ENCODE measurements at regions not wholly inside any gene's neighbourhood (a gene's known extent, or its start where the extent isn't known, plus 50 kb on each side); places are given as distances from the start of the nearest gene placed in this dataset.

DNA sequence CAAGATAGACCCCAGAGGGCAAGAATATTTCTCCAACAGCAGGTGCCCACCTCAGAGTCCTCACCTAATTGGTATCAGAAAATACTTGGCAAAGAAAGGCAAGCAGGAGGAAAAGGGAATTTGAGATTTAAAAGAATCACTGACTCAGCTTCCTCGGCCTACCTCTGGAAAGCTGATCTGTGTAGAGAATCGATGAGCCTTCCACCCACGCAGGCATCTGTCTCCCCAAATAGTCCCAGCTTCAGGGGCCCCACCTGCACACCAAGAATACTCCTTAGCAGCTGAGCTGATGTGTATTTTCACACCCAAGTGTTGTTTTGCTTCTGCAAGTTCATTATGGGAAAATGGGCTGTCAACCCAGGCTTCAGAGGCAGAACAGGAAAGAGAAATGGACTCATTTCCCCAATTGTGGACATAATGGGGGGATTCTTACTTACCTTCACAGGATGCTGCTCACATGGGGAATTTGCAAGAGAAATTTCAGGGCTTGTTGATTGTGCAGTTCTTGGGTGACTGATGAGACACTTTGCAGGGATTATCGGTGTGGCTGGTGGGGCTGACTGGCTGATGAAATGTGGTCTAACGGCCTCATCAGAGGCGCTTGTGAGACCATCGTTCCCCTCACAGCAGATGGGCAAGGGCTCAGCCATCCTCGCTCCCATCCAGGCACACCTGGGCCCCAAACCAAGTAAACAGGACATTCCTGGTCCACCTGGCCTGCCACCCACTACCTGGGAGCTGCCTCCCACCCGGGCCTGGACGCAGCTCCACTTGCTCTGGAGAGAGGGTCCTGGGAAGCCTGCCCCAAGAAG, 436.3 kb downstream of the PTPRU start:
- no peak overlapping the region for H3K4me3 ChIP-seq (ENCODE audit: low read depth, low read length)

DNA sequence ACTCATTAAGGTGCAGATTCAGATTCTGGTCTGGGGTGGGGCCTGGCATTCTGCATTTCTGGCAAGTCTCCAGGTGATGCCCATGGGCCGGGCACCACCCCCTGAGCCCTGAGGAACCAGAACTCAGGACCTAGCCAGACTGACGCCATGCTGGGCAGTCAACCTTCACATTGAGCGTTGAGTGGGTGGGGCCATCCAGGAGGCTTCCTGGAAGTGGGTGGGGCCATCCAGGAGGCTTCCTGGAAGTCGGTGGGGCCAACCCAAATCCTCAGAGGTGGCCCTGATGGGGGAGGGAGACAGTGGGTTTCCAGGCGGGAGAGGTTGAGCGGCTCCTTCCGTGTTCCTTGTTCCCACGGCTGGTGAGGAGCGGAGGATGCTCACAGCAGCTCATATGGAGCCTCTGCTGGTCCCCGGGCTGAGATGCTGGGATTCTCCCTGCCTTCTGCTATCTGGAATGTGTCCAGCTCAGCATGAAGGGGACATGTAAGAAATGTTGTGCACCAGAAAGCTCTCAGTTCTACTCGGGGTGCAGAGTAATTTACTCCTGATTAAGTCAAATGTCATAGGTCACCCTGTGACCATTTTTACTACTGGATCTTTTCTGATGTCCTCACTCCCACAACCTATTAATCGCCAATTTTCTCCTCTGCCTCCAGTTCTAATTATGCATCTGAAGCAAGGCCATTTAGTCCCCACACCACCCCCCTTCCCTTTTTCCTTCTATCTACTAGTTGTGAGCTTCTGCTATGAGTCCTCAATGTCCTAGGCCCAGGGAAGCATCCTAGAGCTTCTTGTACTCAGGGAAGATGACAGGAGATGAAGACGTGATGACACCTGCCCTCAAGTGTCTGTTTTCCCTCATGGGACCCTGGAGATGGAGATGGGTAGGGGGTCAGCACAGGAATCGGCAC, 435.4 kb downstream of the PTPRU start:
- H3K4me3 ChIP-seq (ENCODE audit: low read depth, low read length), result no peak overlapping the region

DNA sequence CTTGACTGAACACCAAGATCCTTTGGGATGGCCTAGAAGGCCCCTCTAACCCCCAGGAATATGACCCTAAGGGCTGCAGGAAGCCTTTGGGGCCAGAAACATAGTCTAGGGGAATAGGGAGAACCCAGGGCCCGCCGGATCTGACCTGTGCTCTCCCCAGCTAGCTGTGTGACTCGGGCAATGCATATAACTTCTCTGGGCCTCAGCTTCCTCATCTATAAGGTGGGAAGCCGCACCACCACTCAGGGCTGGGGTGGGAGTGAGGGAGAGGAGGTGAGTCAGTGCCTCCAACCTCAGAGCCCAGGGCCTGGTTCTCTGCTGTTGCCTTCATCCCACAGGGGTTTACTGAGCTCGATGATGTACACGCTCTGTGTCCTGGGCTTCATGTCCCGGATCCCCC, 434.4 kb downstream of the PTPRU start:
- no peak overlapping the region for H3K4me3 ChIP-seq (ENCODE audit: low read depth, low read length)

DNA sequence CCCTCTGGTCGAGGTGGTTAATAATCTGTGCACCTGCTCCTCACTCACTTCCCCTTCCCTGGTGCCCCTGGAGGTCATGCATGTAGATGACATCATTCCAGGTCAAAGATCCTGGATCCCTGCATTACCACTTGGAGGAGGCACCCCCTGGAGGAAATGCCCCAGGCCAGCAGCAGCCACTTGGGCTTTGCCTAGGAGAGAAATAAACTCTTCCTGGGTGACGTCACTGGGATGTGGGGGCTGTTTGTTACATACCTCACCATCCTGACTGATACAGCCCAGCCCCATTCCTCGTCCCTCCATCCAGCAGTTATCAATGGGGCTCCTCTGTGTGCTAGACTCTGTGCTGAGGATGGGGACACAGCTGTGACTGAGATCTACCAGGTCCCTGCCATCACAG, 433.6 kb downstream of the PTPRU start:
- H3K4me3 ChIP-seq (ENCODE audit: low read depth, low read length), result no peak overlapping the region

DNA sequence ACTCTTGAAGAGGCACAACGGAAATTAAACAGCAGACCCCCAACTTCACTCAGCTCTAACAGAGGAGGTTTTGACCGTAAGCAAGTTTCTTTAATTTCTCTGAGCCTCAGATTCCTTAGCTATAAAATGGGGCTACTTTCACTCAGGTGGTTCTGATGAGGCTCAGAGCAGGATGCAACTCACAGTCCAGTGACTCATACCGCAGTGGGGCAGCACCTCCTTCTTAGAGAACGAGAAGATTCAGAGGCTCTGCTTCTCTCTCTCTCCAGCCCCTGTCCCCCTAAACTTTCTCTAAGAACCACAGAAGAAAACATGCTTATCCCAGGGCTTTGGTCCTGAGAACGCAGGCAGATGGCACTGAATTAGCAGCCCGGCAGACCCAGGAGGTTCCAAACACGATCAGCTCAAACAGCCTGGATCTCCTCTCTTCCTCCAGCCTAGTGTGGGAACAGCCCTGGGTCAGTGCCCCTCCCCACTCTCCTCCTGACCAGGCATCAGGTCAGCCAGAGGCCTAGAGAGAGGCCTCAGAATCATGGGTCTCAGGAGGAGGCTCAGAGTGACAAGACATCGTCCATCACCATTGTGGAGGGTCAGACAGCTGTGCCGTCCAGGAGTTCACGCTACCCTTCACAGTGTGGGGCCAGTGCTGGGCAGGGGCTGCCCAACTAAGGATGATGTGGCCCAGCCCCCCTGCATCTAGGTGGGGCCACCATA, 433.0 kb downstream of the PTPRU start:
- H3K4me3 ChIP-seq (ENCODE audit: low read depth, low read length), result no peak overlapping the region

DNA sequence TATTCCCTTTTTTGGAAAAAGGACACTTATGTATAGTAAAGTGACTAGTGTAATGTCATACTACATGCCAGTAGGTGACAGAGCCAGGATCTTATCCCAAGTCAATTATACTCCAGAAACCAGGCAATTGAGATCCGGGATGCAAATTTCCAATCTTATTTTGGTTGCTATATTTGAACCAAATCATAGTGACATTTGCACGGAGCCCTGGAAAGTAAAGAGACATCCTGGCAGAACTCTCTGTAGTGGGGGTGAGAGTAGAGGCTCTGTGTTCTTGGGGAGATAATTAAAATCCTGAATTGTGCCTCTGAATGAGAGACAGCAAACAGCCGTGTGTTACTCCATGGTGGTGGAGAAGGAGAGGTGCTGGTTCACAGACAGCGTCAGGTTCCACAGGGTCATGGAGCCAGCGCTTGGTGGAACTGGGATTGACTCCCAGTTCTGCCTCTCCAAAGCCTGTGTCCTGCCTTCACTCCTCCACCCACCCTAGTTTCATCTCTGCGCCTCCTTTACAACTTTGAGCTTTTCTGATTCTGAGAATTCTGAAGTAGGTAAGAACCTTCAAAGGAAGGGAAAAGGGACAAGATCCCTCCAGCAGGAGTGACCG, 432.3 kb downstream of the PTPRU start:
- no peak overlapping the region for H3K4me3 ChIP-seq (ENCODE audit: low read depth, low read length)

DNA sequence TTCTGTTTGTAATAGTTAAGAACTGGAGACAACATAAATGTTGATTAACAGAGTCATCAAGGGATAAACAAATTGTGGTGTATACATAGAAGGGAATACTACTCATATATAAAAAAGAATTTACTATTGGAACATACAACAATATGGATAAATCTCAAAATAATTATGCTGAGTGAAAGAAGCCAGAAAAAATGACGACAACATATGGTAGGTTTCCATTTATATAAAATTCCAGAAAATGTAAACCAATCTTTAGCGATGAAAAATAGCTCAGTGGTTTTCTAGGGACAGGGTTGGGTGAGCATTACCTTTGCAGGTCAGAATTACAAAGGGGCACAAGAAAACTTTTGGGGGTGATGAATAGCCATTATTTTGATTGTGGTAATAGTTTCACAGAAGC, 431.6 kb downstream of the PTPRU start:
- no peak overlapping the region for H3K4me3 ChIP-seq (ENCODE audit: low read depth, low read length)

DNA sequence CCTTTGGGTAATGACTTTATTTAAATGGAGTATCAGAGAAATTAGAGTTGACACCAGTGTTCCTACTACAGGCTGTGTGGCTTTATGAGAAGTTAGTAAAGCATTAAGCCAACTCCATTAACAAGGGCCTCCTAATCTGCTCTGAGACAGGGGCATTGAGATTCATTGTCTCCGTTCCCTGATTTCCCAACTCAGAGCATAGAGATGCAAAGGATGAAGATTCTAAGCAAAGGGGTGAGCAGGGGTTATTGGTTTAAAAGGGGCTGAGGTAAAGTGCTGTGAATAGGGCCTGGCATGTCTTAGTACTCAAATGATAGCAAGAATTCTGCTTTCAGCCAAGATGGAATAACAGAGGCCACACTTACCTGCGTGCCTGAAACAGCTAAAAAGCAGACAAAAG, 428.4 kb downstream of the PTPRU start:
- H3K4me3 ChIP-seq (ENCODE audit: low read depth, low read length), result no peak overlapping the region

DNA sequence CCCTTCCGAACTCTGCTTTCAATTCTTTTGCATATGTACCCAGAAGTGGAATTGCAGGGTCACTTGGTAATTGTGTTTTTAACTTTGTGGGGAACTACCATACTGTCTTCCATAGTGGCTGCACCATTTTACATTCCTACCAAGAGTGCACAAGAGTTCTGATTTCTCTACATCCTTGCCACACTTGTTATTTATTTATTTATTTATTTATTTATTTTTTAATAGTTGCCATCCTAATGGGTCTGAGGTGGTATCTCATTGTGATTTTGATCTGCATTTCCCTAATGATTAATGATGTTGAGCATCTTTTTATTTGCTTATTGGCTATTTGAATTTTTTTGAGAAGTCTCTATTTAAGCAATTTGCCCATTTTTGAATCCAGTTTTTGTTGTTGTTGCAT, 422.4 kb downstream of the PTPRU start:
- H3K4me3 ChIP-seq (ENCODE audit: low read depth, low read length), result no peak overlapping the region

DNA sequence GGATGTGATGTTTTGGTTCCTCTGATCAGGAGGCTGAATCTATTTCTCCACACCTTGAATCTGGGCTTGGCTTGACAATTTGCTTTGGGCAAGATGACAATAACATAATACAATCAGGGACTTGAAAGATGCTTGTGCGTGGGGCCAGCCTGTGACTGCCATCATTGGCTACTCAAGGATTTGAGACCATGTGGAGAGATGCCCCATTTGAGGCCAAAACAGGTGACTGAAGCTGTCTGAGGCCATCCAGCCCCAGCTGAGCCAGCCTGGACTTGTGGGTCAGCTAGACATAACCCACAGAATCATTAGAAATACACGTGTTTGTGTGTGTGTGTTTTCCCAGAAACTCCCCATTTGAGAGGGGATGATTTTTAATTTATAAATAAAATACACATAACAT, 421.5 kb downstream of the PTPRU start:
- H3K4me3 ChIP-seq (ENCODE audit: low read depth, low read length), result no peak overlapping the region

DNA sequence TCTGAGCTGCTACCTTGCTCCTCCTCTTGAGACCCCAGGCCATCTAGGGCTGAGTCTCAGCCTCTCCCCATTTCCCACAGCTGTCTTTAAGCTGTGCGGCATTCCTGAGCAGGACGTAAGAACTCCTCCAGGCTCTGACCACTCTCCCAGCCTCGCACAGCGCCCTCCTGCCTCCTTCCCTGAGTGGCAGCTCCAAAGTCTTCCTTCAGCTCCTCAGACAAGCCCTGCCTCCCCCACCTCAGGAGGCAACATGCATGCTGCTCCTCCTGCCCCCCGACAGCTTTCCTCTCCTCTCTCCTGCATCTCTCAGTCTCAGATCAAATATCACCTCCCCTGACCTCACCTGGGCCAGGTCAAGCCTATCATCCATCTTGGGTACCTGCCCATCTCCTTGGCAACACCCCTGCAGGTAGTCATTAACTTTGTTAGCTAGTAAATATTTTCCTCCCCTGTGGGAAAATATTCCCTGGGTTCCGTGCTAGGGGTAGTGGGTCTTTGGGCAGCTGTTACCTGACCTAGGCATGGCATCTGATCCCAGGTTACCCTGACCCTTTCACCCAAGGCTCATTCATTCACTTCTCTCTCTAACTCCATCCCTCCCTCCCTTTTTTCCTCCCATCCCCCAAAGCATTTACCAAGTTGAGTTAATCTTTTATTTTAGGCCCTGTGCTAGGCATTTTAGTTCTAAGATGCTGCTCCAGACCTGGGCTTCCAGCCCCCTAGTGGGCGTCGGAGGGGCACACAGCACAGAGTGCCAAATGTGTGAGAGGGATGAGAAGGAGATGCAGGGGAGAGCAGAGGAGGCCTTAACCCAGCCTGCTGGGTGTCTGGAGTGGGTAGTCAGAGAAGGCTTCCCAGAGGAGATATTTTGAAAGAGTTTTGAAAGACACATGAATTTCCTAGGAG, 419.9 kb downstream of the PTPRU start:
- no peak overlapping the region for H3K4me3 ChIP-seq (ENCODE audit: low read depth, low read length)

DNA sequence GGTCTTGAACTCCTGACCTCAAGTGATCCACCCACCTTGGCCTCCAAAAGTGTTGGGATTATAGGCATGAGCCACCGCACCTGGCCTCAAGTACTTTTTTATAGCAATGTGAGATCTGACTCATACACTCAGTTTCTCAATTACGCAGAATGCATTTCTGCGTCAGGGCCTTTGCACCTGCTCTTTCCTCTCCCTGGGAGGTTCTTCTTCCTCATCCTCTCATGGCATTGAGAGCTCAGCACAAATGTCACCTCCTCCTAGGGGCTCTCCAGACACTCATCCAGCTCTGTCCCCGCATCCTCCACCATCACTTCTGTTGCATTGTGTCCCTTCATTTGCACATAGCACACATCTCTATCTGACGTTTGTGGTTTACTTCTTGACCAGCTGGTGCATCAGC, 418.8 kb downstream of the PTPRU start:
- no peak overlapping the region for H3K4me3 ChIP-seq (ENCODE audit: low read depth, low read length)

DNA sequence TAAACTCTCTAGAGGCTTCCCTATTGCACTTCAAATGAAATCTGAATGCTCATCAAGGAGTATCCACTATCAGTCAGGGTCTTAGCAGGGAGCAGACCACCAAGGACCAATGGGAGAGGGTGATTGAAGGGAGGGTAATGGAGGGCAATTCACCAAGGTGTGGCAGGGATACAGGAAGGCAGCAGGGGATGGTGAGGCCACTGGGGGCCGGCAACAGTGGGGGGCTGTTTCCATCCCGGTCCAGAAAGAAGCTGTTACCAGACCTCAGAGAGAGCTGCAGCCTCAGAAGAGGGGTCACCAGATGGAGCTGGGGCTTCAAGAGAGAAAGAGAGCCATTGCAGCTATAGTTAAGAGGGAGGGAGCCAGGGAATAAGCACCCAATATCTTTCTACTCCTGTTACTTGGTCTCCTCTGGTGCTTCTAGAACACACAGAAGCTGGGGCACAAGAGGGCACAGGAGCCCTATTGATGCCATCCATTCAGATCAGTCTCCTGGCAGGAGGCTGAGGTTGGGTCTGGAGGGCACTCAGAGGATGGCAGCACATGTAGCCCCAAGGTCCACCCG, 417.6 kb downstream of the PTPRU start:
- H3K4me3 ChIP-seq (ENCODE audit: low read depth, low read length), result no peak overlapping the region

DNA sequence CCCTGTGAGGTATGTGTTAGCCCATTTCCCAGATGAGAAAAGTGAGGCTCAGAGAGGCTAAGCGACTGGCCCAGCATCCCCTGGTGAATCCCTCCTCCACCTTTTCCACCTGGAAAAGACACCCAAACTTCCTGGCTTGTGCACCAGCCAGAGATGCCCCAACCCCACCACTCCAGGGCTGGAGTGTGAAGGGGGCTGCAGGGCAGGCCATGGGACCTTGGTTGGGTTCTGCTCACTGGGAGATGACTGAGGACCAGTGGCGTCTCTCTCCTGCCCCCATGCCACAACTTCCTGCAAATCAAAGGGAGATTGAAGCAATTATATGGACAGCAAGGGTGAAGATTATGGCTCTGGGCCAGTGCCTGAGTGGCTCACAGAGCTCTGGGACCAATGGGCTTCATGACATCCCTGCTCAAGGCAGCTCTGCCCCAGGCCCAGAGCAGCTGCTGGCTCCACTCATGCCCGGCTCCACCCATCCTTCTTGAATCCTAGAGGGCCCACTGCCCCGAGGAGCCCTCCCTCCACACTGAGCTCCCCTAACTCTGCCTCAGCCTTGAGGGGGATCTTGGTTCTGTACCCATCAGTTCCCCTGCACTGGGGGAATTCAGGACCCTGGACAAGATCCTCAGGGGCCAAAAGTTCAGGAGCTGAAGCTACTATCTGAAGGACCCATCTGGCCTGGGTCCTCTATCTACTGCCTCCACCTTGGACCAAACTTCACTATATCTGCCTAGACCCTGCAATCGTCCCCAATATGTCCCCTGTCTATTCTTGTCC, 416.9 kb downstream of the PTPRU start:
- no peak overlapping the region for H3K4me3 ChIP-seq (ENCODE audit: low read depth, low read length)

DNA sequence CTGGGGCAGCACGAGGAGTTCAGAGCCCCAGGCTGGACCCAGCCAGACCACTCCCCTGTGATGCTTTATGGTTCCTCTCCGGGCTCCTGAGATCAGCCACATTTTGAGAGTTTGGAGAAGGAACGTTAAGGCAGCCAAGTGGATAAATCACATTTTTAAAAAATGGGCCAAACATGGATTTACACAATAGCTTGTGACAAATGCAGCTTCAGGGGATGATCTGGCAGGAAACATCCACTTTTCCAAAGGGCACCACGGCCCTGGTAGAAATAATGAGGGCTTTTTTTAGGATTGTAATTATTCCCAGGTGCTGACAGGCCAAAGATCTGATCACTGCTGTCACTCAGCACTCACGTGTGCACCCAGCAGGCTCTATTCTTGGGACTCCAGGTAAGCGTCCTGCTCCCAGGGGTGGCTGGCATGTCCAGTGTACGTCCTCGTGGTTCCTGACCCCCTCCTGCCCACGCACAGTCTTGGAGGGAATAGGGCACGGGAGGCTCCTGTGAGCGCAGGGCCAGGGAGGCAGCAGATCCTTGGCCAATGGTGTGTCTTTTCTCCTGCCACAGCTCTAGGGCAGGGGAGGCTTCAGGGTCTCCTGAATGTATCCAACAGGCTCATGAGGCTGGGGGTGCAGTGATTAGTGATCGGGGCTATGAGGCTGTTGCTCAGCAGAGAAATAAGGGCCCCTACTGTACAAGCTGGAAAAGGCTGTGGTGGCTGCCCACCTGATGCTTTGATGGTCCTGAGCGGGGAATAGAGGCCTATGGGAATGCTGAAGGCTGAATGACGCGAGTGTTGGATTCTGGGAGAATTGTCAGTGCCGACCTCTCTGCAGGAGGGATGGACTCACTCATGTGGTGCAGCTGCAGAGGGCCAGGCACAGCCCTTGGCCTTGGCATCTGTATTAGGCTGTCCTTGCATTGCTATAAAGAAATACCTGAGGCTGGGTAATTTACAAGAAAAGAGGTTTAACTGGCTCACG, 415.7 kb downstream of the PTPRU start:
- no peak overlapping the region for H3K4me3 ChIP-seq (ENCODE audit: low read depth, low read length)

DNA sequence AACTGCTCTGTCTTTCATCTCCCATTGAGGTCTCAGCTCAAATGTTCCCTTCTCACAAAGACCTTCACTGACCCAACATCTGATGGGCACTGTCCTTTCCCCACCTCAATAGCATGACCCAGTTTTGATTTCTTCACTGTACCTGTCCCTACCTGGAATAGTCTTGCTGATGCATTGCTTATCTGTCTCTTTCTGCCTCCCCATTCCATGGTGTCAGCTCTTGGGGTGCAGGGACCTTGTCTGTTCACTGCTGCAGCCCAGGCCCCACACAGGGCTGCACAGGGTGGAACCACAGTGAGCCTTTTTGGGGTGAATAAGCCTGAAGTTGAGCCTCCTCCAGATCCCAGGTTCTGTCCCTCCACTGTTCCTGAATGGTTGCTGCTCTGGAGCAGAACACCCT, 414.9 kb downstream of the PTPRU start:
- H3K4me3 ChIP-seq (ENCODE audit: low read depth, low read length), result no peak overlapping the region

DNA sequence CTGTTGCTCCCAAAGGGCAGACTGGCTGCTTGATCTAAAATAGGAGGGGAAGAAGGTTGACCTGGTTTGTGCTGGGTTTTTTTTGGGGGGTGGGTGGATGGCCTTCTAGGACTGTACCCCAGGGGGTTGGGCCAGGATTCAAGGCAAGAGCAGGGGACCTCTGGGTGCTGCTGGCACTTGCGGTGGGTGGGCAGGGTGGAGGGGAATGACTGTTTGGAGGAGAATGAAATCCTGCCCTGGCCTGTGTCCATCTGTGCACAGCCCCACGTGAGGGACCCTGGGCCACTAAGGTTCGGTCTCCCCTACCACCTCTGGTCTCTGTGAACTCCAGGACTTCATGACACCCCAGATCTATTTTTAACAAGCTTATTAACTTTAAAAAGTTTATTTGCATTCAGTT, 414.2 kb downstream of the PTPRU start:
- H3K4me3 ChIP-seq (ENCODE audit: low read depth, low read length), result no peak overlapping the region

DNA sequence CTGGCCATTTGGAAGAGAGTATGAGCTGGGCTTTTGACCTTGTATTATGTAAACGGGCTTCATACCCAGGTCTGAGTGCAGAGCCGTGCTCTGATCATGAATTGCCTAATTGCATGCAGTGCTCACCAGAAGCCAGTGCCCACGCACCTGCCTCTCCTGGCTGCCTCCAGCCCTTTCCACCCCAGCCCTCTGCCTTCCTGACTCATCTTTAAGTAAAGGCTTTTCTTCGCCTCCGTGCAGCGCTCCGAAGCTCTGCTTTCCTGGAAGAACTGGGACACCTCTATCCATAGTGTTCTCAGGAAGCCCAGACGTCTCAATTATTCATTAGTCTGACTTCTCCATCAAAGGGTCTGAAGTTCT, 413.7 kb downstream of the PTPRU start:
- no peak overlapping the region for H3K4me3 ChIP-seq (ENCODE audit: low read depth, low read length)

Data from iPS-11a (cell line).